PC-9 (cell line): ENCODE measurements at regions not wholly inside any gene's neighbourhood (a gene's known extent, or its start where the extent isn't known, plus 50 kb on each side); places are given as distances from the start of the nearest gene placed in this dataset.

Experiments
- EZH2 ChIP-seq: fragments of 200-600 bp; sonication (generic); IDR thresholded peaks from 2 replicates; pipeline ENCODE4 v1.8.0; 2017; ENCODE audit warnings: antibody characterized with exemption, low read depth
- TF ChIP-seq, protein P1 (sequence below): fragments of 200-600 bp; sonication (generic); conservative IDR thresholded peaks from 2 replicates; pipeline ENCODE4 v1.6.1; 2017; ENCODE audit warnings: mixed run types, antibody characterized with exemption, mild to moderate bottlenecking, moderate library complexity

GRCh38 chr6:15817100-15817499, 154.3 kb upstream of the DTNBP1 start:
- TF ChIP-seq, protein P1, sequence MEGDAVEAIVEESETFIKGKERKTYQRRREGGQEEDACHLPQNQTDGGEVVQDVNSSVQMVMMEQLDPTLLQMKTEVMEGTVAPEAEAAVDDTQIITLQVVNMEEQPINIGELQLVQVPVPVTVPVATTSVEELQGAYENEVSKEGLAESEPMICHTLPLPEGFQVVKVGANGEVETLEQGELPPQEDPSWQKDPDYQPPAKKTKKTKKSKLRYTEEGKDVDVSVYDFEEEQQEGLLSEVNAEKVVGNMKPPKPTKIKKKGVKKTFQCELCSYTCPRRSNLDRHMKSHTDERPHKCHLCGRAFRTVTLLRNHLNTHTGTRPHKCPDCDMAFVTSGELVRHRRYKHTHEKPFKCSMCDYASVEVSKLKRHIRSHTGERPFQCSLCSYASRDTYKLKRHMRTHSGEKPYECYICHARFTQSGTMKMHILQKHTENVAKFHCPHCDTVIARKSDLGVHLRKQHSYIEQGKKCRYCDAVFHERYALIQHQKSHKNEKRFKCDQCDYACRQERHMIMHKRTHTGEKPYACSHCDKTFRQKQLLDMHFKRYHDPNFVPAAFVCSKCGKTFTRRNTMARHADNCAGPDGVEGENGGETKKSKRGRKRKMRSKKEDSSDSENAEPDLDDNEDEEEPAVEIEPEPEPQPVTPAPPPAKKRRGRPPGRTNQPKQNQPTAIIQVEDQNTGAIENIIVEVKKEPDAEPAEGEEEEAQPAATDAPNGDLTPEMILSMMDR, result no peak
- TF ChIP-seq EZH2, result no peak
